ENCODE measurements at regions not wholly inside any gene's neighbourhood (a gene's known extent, or its start where the extent isn't known, plus 50 kb on each side); places are given as distances from the start of the nearest gene placed in this dataset.
A peak's percentile ranks its signal among the peaks of the same experiment; 100 is the strongest.

GRCh38 chr17:77434136-77435114, 293.7 kb downstream of the SEC14L1 start:
- DNase-seq, result no peak

DNA sequence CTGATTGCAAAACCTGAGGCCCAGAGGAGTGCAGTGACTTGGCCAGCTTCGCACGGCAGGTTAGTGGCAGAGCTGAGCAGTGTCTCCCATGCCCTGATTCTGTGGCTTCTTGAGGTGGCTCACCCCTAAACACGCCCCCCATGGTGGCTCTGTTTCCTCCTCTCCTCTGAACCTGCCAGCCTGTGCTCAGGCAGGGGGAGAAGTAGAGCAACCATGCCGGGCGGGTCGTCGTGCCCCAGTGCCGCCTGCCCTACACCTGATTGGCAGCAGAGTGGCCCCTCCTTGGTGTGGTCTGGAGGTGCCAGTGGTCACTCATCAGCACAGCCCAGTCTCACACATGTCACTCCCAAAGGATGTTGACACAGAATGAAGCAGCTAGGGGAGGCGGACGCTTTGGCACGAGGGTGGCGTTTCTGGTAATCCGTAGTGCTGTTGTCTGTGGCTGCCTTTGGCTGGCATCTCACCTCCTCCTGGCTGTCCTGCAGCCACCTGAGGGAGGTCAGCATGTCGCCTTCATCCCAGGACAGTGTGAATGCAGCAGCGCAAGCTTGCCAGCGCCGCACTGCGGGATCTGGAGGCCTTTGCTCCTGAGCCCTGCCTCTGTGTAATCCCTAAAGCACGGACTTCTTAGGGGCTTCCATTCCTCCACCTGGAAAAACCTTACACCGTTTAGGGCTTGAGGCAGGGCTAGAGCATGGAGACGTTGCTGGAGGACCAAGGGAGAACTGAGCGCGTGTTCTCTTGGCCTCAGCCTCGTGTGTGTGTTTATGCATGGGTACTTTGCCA, 294.7 kb downstream of the SEC14L1 start:
- DNase-seq, result no peak

DNA sequence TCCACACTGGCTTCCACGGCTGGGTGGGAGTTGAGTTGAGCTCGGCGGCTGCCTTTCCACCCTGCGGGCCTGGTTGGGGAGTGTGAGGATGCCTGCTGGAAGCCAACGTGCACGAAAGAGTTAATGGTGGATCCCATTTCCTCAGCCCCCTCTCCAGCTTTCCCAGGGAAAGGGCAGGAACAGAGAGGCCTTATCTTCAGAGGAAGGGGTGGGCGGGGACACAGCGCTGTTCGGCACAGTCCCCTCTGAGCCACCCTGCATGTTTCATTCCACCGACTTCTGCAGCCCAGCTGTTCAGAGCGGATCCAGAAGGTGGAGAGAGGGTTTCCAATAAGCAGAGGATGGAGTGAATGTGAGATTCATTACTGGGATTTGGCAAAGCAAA, 295.3 kb downstream of the SEC14L1 start:
- DNase-seq, result peak; percentile 63

DNA sequence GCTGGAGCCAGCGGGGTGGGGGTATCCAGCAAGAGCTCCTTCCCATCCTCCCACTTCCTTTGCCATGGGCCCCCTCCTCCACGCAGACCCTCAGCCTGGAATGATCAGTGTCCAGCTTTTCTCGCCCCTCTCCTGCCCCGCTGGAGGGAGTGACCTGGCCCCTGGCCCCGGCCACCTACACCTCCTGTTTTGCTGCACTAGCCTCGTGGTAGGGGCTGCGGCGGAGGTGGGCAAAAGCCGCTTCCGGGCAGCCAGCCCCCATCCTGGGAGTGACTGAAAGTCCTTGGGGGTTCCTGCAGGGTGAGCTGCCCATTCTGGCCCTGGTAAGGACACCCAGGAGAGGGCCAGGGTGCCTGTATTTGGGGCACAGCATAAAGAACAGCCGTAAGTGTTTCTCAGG, 295.7 kb downstream of the SEC14L1 start:
- no peak for DNase-seq

DNA sequence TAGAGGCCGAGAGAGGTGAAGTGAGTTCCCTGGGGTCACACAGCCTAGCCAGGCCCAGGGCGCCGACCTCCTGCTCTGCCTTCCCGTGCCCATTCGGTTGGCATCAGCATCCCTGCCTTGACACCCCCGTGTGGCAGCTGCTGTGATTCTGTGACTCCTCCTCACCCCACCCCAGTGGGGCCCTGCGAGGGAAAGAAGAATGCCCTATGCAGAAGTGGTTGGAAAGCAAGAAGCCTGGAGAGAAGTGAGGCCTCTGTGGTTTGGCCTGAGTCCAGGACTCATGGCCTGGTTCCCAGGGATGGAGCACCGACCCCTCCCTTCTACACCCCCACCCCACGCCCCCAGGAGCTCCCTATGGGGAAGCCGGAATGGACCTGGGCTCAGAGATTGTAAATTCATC, 296.2 kb downstream of the SEC14L1 start:
- peak; percentile 90 for DNase-seq

DNA sequence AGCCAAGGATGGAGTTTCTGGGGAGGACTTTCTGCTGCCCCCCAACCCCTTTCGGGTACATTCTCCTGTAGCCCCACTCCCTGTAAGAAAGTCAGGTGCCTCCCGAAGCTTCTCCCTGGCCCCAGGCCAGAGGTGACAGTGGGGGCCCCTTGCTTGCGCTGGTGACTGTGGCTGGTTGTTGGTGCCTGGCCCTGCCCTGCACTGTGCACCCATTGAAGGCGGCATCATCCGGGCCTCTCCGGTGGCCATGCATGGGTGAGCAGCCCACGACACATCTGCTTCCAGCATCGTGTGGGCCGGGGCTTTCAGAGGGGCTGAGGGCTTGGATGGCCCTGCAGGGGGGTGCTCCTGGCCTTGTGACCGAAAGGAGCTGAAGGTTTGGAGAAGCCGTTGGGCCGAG, 297.0 kb downstream of the SEC14L1 start:
- DNase-seq, result no peak

- no peak for DNase-seq
These were observed 297.7 kb downstream of the SEC14L1 start for GRCh38 chr17:77438241-77439188.

DNA sequence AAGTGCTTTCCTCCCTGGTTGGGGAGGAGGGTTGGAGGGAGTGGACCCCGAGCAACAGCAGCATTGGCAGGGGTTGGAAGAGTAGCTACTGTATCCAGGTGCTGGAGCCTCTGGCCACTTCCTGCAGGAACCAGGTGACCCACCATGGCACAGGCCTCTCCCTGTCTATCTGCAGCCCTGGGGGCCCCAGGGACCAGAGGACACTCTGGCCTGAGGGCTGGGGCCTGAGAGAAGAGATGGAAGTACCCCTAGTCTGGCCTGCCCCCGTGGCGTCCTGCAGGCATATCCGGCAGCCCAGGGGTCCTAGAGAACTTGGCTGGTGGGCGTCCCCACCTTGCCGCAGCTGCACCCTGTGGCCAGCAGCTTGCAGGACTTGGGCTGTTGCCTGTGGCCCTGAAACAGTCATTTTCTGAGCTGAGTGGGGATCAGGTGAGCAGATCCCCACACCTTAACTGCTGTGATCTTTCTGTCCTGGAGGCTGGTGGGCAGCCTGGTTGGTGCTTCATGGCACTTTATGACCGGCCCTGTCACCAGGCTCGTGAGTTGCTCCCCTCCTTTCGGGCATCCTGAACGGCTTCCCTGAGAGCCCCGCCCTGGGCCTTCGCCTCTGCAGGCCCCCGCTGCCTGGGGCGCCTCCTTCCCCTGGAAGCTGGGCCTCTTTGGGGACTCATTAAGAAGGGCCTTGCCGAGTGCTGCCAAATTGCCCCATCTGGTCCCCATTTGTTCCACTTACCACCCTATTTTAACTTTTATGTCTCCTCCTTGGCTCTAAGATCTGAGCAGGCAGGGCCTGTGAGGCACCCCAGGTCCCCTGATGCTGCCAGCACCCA, 298.6 kb downstream of the SEC14L1 start:
- no peak for DNase-seq

- no peak for DNase-seq
These were observed 299.8 kb downstream of the SEC14L1 start for GRCh38 chr17:77440560-77440981.

GRCh38 chr17:77441130-77441920, 300.6 kb downstream of the SEC14L1 start:
- DNase-seq, result no peak

DNA sequence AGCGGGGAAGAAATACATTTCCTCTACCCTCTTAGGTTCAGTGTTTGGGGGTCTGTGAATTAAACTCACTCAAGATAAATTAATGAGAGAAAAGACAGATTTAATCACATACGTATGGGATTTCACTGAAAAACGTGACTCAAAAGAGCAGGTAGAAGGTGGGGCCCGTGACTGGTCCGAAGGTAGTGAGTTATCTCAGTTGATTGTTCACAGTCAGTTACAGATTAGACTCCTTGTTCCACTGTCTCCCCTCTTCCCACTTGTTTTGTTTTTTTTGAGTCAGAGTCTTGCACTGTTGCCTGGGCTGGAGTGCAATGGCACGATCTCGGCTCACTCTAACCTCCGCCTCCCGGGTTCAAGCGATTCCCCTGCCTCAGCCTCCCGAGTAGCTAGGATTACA, 301.2 kb downstream of the SEC14L1 start:
- DNase-seq, result no peak

GRCh38 chr17:77442976-77443747, 302.4 kb downstream of the SEC14L1 start:
- DNase-seq, result no peak

- no peak for DNase-seq
These were observed 303.0 kb downstream of the SEC14L1 start for GRCh38 chr17:77443748-77444260.

GRCh38 chr17:77444628-77444983, 303.8 kb downstream of the SEC14L1 start:
- no peak for DNase-seq

DNA sequence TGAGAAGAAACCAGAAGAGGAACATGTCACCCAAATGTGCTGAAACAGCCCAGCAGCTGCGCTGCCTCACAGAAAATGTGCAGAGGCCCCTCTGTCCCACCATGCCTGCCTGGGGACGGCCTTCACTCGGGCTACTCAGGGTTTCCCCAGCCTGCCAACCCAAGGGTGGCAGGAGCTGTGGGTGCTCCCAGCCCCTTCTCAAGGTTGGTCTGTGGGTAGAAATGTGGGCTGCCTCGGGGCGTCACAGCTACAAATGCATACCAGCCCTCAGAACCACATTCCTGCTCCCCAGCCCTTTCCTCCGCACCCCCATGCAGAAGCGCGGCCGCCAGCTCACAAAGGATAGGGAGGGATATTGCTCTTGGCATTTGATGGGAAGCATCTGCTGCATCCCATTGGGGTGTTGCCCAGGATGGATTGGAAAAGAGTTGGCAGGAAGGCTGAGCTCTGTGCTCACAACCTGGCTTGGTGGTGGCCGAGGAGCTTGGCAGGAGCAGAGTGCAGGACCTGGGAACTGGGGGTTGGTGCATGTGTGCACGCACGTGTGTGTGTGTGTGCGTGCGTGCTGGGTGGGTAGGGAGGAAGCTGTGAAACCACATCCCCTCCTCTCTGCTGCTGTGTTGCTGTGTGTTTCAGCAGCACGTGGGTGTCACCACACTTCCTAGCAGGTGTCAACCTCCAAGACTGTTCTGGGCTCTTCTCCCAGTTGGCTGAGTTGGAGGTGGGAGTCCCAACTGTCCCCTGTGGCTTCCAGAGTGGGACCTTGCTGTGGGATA, 304.4 kb downstream of the SEC14L1 start:
- peak; percentile 68 for DNase-seq

GRCh38 chr17:77445760-77446532, 305.2 kb downstream of the SEC14L1 start:
- DNase-seq, result no peak

DNA sequence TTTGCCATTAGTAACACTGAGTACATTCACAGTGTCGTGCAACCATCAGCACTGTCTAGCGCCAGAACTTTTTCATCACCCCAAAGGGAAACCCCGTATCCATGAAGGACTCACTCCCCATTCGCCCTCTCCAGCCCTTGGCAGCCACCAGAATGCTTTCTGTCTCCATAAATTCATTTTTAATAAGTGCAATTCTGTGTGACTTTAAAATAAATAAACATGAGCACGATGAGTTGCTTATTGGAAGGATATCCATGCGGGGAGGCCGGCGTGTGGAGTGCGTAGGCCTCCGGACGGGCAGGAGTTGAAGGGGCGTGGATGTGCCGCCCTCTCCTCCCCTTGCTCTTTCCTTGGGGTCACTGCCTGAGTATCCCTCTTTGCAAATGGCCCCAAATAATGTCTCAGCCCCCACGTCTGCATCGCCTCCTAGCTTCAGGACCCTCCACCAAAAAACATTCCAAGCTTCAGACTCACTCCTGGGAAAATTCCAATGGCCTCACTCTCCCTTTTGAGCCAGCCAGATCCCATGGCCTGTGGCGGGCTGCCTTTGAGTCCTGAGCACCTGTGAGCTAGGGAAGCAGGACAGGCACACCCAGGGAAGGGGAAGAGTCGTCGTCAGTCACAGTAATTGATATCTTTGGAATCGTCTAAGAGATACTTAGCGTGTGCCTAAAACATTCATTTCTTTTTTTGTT, 306.3 kb downstream of the SEC14L1 start:
- no peak for DNase-seq
